ENCODE measurements at regions not wholly inside any gene's neighbourhood (a gene's known extent, or its start where the extent isn't known, plus 50 kb on each side); places are given as distances from the start of the nearest gene placed in this dataset.

GRCh38 chr18:29154758-29155725, 978.1 kb upstream of the CDH2 start:
- H3K23me2 ChIP-seq (ENCODE audit: low read depth, low read length) = no peaks in the 10 kb centered on the region
- no peak overlapping the region for H3K56ac ChIP-seq (replicated peaks; ENCODE audit: insufficient read length, low read depth, low read length)
- ChIA-PET CTCF (ENCODE audit: partially characterized antibody) (no interaction called here), POLR2A (ENCODE audit: partially characterized antibody) (no interaction called here)
- no peak overlapping the region for H4K5ac ChIP-seq (ENCODE audit: insufficient read length, low read depth, low read length)
- no peak overlapping the region for H4K8ac ChIP-seq (ENCODE audit: extremely low read depth, insufficient read depth, low read length)
- no peak overlapping the region for H3K4me2 ChIP-seq (ENCODE audit: insufficient read depth in 1 of 2, low read depth in 2 of 2, low read length in 2 of 2)
- no peak overlapping the region for H3K4ac ChIP-seq (replicated peaks; ENCODE audit: insufficient read length, low read depth, low read length)
- no peak for FAIRE-seq
- 75% methylated on average over 9 of the region's 9 CpGs; no CpG with 5 or more reads in 1 of the 2 experiments for WGBS, 2 experiments (ENCODE audit: extremely low coverage in 1 of 2, insufficient coverage in 1 of 2, insufficient read length in 1 of 2, insufficient replicate concordance in 2 of 2, low coverage in 1 of 2, low lambda C conversion rate in 2 of 2, missing lambda C conversion rate in 1 of 2)
- H2BK120ac ChIP-seq (replicated peaks; ENCODE audit: low read depth, low read length) = no peak overlapping the region
- no peaks in the 10 kb centered on the region for H3K36me3 ChIP-seq (ENCODE audit: control insufficient read depth in 2 of 4, insufficient read depth in 4 of 4, low read length in 3 of 4)
- TF ChIP-seq USF2 (IDR thresholded peaks at IDR 0.05; ENCODE audit: low read length) = no peak
- TF ChIP-seq BCL11A (IDR thresholded peaks at IDR 0.05; ENCODE audit: low read depth in 2 of 2, low read length in 2 of 2) = no peak
- TF ChIP-seq TAF1 (IDR thresholded peaks at IDR 0.05; ENCODE audit: low read depth, low read length) = no peak
- no peak for TF ChIP-seq CTCF (IDR thresholded peaks at IDR 0.05; ENCODE audit: control extremely low read depth in 1 of 3, insufficient read depth in 1 of 3, low read depth in 1 of 3, low read length in 3 of 3)
- TF ChIP-seq JUN (IDR thresholded peaks at IDR 0.05; ENCODE audit: low read depth, low read length) = no peak
- no peak for TF ChIP-seq SIN3A (conservative IDR thresholded peaks at IDR 0.05 in 1 of 2, IDR thresholded peaks at IDR 0.05 in 1 of 2; ENCODE audit: low read depth in 1 of 2, low read length in 2 of 2)
- no peak for TF ChIP-seq SIRT6 (IDR thresholded peaks at IDR 0.05; ENCODE audit: low read length)
- no peaks in the 10 kb centered on the region for H3K9me3 ChIP-seq (ENCODE audit: insufficient read depth in 2 of 2, low read depth in 1 of 2, low read length in 1 of 2)
- H4K20me1 ChIP-seq (replicated peaks in 1 of 2; ENCODE audit: control insufficient read depth in 1 of 2, insufficient read depth in 2 of 2, low read length in 2 of 2) = no peaks in the 10 kb centered on the region
- no peak overlapping the region for H4K91ac ChIP-seq (replicated peaks; ENCODE audit: insufficient read length, low read length)
- H3K4me3 ChIP-seq (ENCODE audit: extremely low read depth in 1 of 4, insufficient read depth in 2 of 4, low read depth in 3 of 4, low read length in 4 of 4) = no peak overlapping the region
- no peaks in the 10 kb centered on the region for H3K79me2 ChIP-seq (ENCODE audit: control insufficient read depth in 1 of 2, insufficient read depth in 2 of 2, low read length in 2 of 2)
- no peak for DNase-seq (ENCODE audit: low read depth in 1 of 2, low spot score in 2 of 2)
- H3K18ac ChIP-seq (ENCODE audit: extremely low read depth, low read length) = no peak overlapping the region
- H3K4me1 ChIP-seq (replicated peaks in 1 of 4; ENCODE audit: control insufficient read depth in 3 of 4, insufficient read depth in 4 of 4, low read length in 3 of 4) = peaks cover 0 to 5% (median 0%) of the 10 kb centered on the region in 4 experiments; a peak in 1 of 7 replicates
- H2BK20ac ChIP-seq (ENCODE audit: low read length) = no peak overlapping the region
- no peak overlapping the region for H2AFZ ChIP-seq (ENCODE audit: low read length)
- no peak overlapping the region for H3K9ac ChIP-seq (replicated peaks in 1 of 4; ENCODE audit: extremely low read depth in 1 of 4, low read depth in 3 of 4, low read length in 3 of 4)
- H2BK12ac ChIP-seq (ENCODE audit: low read depth, low read length) = no peak overlapping the region
- H3K23ac ChIP-seq (ENCODE audit: insufficient read length) = no peak overlapping the region
- no peaks in the 10 kb centered on the region for H3K79me1 ChIP-seq (ENCODE audit: low read depth, low read length)
- H3K14ac ChIP-seq (ENCODE audit: insufficient read length) = no peak overlapping the region
- H3K27me3 ChIP-seq (replicated peaks in 1 of 4; ENCODE audit: control insufficient read depth in 3 of 4, extremely low read depth in 1 of 4, insufficient read depth in 3 of 4, low read length in 3 of 4) = no peaks in the 10 kb centered on the region
- H3K27ac ChIP-seq (ENCODE audit: low read depth, low read length) = no peak overlapping the region
- no peak overlapping the region for H2BK15ac ChIP-seq (ENCODE audit: low read length)
- H2AK5ac ChIP-seq (ENCODE audit: low read depth, low read length) = no peak overlapping the region
- H2BK5ac ChIP-seq (ENCODE audit: low read depth, low read length) = no peak overlapping the region
